GM21619 (cell line): ENCODE measurements at regions not wholly inside any gene's neighbourhood (a gene's known extent, or its start where the extent isn't known, plus 50 kb on each side); places are given as distances from the start of the nearest gene placed in this dataset.

Experiments
- ATAC-seq: cut with Tn5 transposase; IDR thresholded peaks from one replicate; pipeline ENCODE4 v1.9.1; 2021; ENCODE audit not compliant: unreplicated experiment

DNA sequence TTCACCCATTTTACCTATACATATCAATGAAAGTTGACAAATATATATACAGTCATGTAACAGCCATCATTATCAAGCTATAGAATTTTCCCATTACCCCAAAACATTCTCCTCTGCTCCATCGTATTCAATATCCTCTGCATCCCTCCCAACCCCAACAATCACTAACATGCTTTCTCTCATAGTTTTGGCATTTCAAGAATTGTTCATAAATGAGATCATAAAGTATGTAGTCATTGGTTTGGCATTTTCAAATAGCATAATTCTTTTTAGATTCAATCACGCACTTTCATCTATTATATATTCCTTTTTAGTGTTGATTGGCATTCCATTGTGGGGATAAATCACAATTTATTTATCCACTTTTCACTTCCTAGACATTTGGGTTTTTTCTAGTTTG lies 866.0 kb upstream of the TMEM132C start:
- no peak for ATAC-seq

DNA sequence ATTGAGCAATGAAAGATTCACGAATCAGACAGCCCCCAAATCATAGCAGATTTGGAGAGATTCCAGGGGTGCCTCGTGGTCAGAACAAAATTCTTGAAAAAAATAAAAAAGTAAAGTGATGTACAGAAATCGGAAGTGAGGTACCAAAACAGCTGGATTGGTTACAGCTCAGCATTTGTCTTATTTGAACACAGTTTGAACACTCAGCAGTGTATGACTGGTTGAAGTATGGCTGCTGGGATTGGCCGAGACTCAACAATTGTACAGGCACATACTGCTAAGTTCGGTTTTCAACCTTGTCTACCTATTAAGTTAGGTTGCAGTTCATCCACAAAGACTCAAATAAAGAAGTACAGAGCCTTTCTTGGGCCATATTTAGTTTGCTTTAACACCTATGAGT lies 865.4 kb upstream of the TMEM132C start:
- ATAC-seq = no peak

DNA sequence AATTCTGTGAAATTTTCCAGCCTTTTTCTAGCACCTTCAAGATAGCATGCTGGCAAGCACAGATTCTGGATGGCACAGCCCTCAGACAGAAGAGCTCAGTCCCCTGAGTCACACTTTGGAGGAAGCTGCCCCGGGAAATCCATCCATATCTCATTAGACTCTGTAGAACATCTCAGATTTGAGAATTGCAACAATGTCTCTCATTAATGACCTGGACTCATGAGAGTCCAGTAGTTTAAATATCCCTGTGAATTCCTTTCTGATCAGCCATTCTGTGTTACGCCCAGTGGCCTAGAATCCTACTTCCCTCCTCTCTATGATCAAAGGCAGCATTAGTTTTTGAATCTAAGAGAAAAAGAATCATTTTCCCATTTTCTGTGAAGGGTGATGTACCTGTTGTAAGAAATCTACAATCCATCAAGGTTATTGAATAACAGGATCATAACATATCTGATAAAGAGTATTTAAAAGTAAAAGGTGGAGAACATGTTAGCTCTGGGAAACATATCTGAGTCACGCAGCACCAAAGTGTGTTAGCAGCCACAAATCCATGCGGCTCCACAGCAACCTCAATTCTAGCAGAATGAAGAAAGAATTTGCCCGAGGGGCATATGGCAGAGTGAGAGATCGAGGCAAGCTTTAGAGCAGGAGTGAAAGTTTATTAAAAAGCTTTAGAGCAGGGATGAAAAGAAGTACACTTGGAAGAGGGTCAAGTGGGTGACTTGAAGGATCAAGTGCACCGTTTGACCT lies 855.6 kb upstream of the TMEM132C start:
- ATAC-seq = no peak

DNA sequence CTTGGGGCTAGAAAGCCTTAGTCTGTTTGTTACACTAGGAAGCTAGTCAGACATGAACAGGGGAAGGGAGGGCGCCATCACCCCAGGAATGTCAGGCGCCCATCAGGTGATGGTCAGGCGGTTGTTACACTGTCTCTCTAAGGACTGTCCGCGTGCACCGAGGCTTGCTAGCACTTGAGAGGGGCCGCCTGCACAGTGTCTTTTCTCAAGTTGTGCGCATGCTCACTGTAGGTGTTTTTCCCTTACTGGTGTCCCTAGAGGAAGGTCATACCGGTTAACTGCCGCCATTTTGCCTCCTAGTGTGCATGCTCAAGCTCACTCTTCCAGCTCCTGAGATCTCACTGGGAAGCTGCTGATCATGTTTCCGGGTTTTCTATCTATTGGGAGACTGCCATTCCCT lies 855.0 kb upstream of the TMEM132C start:
- no peak for ATAC-seq

DNA sequence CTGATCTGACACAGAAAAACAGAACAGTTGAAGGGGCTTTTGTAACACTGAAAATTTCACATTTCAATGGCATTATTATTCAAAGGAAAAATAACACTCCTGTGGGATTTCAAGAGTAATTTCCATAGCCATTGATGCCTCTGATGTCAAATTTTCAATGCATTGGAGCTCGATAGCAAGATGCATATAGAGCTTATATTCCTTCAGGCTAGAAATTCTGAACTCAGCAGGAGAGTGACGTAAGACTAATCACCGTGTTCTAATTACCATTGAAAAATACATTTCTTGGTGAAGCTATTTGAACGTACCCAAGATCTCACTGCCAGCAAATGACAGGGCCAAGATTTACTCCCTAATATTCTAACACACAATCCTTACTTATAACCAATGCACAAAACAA lies 854.1 kb upstream of the TMEM132C start:
- ATAC-seq = no peak

DNA sequence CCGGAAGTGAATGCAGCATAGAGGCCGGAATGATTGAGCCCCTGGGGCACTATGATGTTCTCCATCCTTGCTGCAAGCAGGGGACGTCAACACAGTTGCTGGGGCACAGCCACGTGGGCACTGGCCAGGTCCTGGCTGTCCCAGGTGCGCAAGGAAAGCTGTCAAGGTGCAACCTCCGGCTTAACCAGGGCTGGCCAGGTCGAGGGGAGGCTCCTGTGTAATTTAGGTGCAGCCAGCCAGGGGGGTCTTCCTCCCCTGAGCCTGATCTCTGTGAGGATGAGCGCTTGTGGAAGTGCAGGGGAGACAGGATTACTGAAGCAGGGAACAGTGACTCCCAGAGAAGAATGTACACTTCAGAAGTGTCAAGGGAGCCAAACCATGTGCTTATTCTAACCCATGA lies 852.8 kb upstream of the TMEM132C start:
- ATAC-seq = no peak

DNA sequence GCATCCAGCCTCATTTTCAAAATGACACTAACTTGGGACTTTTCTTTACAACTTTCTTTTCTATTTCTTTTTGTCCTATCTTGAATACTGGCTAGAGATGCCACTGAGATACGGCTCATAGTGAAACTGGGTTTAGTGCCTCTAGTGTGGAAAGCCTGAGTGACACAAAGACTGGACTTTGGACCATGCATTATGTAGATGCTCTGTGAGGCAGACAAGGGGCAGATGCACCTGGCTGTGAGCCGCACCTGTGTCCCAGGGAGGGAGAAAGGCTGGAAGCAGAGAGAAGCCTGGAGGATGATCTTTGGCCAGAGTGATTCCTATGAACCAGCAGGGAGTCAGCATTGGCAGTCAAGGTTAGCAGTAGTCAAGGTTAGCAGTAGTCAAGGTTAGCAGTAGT lies 852.3 kb upstream of the TMEM132C start:
- no peak for ATAC-seq

DNA sequence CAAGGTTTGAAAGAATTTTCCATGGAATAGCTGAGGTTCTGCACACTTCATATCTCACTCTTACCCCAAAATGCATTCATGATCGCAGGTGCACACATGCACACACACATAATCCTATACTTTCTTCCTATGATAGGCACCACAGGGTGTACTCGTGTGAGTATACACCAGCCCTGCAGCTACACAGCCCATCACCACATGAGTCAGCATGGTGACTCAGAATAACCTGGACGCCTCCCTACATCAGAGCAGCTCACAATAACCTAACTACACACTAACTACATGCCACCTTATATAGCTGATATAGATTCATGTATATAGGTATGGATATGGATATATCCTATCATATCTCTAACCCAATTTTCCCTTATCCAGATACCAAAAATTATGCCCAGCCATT lies 850.2 kb upstream of the TMEM132C start:
- no peak for ATAC-seq

DNA sequence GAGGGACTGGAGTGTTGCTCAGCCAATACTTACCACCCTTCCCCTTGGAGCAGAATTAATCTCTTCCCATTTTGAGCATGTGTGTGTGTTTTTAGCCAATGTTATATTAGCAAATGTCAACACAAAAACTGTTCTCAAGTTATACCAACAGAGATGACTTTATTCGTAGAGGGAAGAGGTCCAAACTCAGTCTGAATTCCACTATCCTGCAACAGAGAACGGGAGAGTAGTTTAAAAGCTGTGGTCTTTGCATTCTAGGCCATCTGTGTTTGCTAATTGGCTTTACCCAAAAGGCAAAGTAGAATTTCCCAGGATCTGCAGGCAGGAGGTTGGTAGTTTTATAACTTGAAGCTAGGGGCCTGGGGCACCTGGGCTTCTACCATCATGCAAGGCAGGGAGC lies 847.9 kb upstream of the TMEM132C start:
- ATAC-seq = no peak

DNA sequence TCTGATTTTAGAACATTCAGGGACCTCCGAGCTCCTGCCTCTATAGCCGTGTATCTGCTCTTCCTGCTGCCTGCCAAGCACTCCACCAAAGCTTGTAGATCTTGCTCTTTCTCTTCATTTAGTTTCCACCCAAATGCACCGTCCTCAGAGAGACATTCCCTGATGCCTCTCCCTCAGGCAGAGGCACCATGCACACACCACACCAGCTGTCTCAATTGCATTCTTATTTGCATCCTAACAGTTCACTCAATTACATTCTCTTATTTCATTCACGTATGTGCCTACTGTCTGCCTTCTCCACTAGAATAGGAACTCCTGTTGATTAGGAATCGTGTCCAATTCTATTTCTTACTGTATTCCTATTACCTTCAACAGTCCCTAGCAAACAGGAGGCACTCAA lies 845.4 kb upstream of the TMEM132C start:
- ATAC-seq = no peak

DNA sequence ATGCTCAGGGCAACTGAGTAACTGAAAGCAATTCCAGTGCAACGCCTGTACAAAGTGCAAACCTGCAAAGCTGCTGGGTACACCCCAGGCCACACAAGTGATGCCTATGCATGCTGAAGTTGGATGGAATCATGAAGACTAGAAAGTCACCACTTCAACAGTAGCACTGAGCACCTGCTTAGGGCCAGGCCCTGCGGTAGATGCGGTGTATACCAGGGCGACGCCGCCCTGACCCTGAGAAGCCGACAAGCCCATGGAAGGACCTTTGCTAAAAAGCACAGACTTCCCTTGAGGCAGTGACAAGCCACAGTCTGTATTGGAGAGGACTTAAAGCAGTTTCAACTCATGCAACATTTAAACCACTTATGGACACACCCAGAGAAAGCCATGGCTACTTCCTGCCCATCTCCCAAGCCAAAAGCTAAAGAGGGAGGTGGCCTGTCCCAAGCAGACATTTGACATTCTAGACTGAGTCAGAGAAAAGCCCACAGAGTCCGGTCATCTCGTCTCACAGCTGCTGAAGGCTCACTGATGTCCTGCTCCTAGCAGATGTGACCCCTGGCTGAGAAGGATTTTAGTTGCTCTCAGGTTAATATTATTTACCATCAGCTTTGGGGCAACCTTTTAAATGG lies 843.9 kb upstream of the TMEM132C start:
- ATAC-seq = no peak

DNA sequence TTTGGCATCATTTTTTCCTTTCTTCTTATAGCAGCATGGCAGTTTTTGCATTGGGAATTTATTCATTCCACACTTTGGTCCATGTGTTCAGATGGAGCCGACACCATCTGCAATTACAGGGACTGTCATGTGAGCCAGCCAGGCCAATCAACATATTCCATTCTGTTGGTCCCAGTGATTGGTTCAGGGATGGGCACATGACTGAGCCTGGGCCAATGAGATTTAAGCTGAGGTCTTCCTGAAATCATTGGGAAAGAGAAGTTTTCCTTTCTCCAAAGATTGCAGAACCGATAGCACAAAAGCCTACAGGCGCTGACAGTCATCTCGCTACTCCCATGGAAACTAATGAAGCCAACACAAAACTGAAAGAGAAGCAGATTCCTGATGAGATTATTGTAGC lies 841.5 kb upstream of the TMEM132C start:
- ATAC-seq = no peak

DNA sequence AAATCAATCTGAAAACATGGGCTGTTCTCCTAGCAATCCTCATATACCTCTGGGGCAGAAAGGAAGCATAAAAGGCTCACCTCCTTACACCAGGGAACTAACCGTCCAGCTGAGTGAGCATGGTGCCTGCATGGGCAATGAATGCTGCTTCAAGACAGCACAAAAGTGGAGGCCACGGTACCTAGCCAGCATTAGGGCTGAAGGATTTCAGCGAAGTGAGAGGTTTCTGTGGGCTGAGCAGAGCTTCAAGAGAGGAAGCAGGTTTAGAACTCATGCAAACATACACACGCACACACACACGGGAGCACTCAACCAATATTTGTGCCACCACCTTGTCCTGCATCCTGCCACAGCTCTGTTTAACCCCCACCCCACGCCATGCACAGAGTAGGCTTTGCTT lies 838.5 kb upstream of the TMEM132C start:
- no peak for ATAC-seq

DNA sequence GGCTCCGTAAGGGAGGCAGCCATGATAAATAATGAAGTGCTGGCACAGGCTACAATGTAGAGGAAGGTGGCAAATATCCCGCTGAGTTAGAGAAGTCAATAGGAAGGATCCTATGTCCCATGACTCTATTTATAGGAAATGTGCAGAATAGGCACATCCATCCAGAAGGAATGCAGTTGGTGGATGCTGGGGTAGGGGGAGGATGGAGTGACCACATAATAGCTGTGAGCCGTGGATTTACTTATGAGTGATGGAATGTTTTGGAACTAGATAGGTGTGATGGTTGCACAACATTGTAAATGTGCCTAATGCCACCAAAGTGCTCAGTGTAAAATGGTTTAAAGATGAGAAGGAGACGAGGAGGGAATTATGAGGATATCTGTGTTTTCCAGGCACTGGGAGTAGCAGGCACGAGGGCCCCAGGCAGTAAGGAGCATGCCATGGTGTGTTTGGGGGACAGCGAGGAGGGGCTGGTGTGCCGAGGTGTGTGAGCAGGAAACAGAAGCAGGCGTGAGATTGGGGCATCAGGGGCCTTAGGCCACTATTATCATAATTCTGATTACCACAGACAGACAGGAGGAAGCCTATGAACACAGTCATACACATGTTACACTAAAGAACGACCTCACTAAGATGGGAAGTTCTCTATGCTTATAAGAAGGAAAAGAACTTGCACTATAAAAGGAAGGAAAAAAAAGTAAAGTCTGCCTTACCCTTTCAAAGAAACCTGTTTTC lies 837.3 kb upstream of the TMEM132C start:
- no peak for ATAC-seq

DNA sequence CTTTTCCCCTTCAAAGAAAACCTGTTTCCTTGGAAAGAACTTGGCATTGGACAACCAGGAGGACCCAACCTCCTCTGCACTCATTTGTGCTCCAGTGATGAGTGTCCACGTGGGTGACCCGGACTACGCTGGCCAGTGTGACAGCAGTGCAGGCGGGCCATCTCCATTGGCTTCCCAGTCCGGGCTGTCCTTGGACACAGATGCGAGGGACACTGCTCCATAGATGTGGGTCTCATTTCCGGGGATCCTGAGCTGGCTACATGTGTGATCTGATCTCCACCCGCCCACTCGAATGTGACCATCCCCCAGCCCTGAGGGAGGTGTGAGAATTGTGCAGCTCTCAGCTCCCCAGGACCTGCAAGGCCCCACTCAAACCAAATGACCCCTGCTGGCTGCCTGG lies 836.6 kb upstream of the TMEM132C start:
- no peak for ATAC-seq

DNA sequence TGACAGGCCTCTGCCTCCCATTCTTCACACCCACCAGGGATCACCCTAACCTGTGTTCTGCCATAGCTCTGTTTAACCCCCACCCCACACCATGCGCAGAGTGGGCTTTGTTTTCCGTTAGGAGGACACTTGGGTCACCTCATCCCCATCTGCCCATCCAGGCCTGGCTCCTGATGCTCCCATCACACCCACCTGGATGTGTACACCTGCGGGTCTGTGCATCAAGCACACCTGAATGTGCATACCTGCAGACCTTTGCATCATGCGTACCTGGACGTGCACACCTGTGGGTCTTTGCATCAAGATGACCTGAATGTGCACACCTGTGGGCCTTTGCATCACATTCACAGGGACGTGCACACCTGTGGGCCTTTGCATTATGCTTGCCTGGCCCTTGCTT lies 835.8 kb upstream of the TMEM132C start:
- no peak for ATAC-seq

DNA sequence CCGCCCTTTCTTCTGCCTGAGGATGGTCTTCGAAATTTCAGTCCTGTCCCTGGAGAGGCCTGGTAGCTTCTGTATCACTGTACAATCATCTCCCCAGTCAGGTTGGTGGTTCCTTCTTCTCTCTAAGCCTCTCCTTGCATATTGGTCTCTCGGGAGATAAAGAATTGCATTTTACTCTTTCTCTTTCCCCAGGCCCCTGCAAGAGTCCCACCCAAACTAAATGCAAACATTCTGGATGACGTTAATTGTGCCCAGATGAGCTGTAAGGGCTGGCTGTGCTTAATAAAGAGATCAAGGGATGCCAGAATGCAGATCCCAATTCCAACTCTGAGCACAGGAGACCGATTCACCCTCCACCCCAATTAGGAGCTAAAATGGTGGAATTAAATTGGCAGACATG lies 835.4 kb upstream of the TMEM132C start:
- no peak for ATAC-seq

DNA sequence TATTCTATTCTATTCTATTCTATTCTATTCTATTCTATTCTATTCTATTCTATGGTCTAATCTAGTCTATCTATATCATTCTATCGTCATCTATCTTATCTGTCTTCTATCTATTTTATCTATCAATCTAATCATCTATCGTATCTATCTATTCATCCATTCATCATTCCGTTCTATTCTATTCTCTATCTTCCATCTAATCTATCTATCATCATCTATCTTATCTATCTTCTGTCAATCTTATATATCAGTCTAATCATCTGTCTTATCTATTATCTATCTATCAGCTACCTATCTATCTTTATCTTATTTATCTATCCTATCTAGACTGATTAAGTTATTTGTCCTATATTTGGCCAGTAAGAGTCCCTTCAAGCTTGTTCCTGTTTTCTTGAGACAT lies 831.5 kb upstream of the TMEM132C start:
- no peak for ATAC-seq

DNA sequence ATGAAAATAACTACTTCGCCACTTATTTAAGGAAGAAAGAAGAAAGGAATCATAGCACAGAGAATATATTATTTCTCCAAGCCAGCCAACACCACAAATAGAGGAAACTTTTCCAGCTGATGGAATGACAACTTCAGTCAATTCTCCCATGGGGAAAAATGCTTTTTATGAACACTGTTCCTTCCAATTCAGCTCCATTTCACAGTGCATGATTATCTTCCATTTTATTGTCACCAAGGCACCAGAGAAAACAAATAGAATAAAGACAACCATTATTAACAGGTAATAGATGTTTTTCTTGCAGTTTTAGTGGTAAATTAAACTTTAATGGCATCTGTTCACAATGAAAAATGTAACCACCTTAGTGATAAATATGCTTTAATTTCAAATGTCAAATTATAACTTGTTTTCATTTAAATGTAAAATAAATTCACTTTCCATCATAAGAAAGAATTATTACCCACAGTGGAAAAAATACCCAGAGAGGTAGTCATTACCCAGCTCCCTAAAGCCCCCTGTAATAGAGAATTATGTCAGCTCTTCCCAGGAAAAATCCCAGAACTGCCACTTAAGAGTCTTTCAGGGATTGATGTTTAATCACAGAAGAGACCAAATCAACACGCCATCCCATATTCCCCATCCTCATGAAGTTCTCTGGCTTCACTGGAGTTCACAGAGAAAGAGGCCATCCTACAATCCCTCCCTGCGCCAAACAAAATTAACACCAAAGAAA lies 828.3 kb upstream of the TMEM132C start:
- ATAC-seq = no peak

DNA sequence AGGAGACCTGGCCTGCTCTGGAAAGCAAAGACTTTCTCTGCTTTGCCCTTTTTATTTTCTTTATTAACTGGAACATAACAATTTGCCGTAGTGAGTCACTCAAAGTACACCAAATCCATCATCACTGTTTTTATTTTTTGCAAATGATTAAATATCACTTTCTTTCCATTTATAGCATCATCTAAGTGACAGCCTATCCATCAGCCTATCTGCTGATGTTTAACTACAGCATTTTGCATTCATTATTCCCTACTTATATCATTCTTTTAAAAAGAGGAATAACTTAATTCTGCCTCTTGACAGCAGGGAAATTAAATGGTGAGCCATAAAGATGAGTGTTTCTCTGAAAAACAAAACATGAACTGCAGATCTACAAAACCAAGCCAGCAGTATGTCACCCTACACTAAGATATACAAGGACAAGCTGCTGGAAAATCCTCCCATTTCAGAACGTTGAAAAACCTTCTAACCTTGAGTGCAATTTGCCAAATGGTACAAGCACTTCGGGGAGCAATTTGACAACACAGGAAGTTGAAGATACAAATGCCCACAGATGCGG lies 821.3 kb upstream of the TMEM132C start:
- no peak for ATAC-seq

DNA sequence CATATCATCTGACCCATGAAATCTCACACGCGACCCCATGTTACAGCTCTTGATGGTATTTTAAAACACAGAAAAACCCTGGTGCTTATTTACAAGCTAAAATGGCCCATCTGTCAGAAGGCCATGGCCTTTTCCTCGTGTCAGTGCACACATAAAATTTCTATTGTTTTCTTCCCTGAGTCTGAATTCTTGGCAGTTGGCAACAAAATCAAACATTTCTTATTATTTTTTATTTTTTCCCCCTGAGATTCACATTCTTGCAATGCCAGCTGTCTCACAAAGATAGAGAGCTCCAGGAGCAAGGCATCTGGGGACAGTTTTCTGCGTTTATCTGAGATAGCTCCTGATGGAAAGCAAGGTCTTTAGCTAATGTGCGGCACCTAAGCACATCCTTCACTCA lies 818.1 kb upstream of the TMEM132C start:
- ATAC-seq = no peak
